DOHH2 (cell line): ENCODE measurements at regions not wholly inside any gene's neighbourhood (a gene's known extent, or its start where the extent isn't known, plus 50 kb on each side); places are given as distances from the start of the nearest gene placed in this dataset.

Experiments used
- H3F3A ChIP-seq: fragments of 200-600 bp; sonication (generic), shearing (Covaris generic); 2 replicates; pipeline ENCODE4 v1.6.0; 2016; ENCODE audit warnings: antibody characterized with exemption, mild to moderate bottlenecking; ENCODE audit not compliant: control insufficient read depth, insufficient read depth
- H3K27ac ChIP-seq: fragments of 200-600 bp; sonication (generic); 2 replicates; pipeline ENCODE4 v1.5.1; 2014; ENCODE audit warnings: low read depth, mild to moderate bottlenecking, low read length, moderate library complexity
- H3K27me3 ChIP-seq: fragments of 200-600 bp; sonication (generic); 2 replicates; pipeline ENCODE4 v1.6.1; 2014; ENCODE audit warnings: mild to moderate bottlenecking, low read length, mixed read lengths; ENCODE audit not compliant: control insufficient read depth
- H3K36me3 ChIP-seq: fragments of 200-600 bp; sonication (generic); 2 replicates; pipeline ENCODE4 v1.6.1; 2014; ENCODE audit warnings: mild to moderate bottlenecking, low read length, moderate library complexity, mixed read lengths; ENCODE audit not compliant: control insufficient read depth
- H3K4me1 ChIP-seq: fragments of 200-600 bp; sonication (generic); 2 replicates; pipeline ENCODE4 v1.6.1; 2014; ENCODE audit warnings: mild to moderate bottlenecking, low read length, mixed read lengths; ENCODE audit not compliant: control insufficient read depth
- H3K4me2 ChIP-seq: fragments of 200-600 bp; sonication (generic); 2 replicates; pipeline ENCODE4 v1.6.0; 2014; ENCODE audit warnings: mild to moderate bottlenecking, low read length, moderate library complexity
- H3K4me3 ChIP-seq: fragments of 200-600 bp; sonication (generic); 2 replicates; pipeline ENCODE4 v1.5.1; 2014; ENCODE audit warnings: mild to moderate bottlenecking, low read length, mixed read lengths
- H3K79me2 ChIP-seq: fragments of 200-600 bp; sonication (generic); 2 replicates; pipeline ENCODE4 v1.6.1; 2014; ENCODE audit warnings: mild to moderate bottlenecking, low read length, mixed read lengths; ENCODE audit not compliant: control insufficient read depth
- H3K9me2 ChIP-seq: fragments of 200-600 bp; sonication (generic); replicated peaks from 2 replicates; pipeline ENCODE4 v1.6.1; 2014; ENCODE audit warnings: mild to moderate bottlenecking, low read length, mixed read lengths; ENCODE audit not compliant: control insufficient read depth
- H3K9me3 ChIP-seq: fragments of 200-600 bp; sonication (generic); 2 replicates; pipeline ENCODE4 v1.6.1; 2014; ENCODE audit warnings: antibody characterized with exemption, low read length, mixed read lengths; ENCODE audit not compliant: control insufficient read depth, insufficient read depth
- H4K20me1 ChIP-seq: fragments of 200-600 bp; sonication (generic); 2 replicates; pipeline ENCODE4 v1.6.0; 2014; ENCODE audit warnings: low read depth, mild to moderate bottlenecking, antibody characterized with exemption, low read length, moderate library complexity; ENCODE audit not compliant: control insufficient read depth, insufficient read depth
- CTCF ChIP-seq: fragments of 200-600 bp; sonication (generic); IDR thresholded peaks from one replicate; pipeline ENCODE4 v1.5.1; 2014; ENCODE audit warnings: antibody characterized with exemption, mild to moderate bottlenecking, low read depth, low read length; ENCODE audit not compliant: poor library complexity, severe bottlenecking
- EZH2phosphoT487 ChIP-seq: fragments of 200-600 bp; sonication (generic); IDR thresholded peaks from 2 replicates; pipeline ENCODE4 v1.6.1; 2017; ENCODE audit warnings: borderline replicate concordance, mild to moderate bottlenecking, antibody characterized with exemption, low read length, moderate library complexity, mixed read lengths

- Histone ChIP-seq H3K79me2 (no peaks in the 10 kb centered on the region), H3K9me2 (no peaks in the 10 kb centered on the region)
- TF ChIP-seq CTCF = no peak
- TF ChIP-seq EZH2phosphoT487 = no peak
Measured at GRCh38 chr12:91384366-91384765, 201.7 kb upstream of the DCN start.

GRCh38 chr12:91383099-91383498, 200.5 kb upstream of the DCN start:
- no peak overlapping the region for H3K4me3 ChIP-seq
- no peak overlapping the region for H3K27ac ChIP-seq
- H3K79me2 ChIP-seq = no peaks in the 10 kb centered on the region
- 0 out of 2 replicates have a peak, but pooled peaks cover 12% of the 10 kb centered on the region for H3K27me3 ChIP-seq
- H3K4me2 ChIP-seq = no peak overlapping the region
- no peaks in the 10 kb centered on the region for H4K20me1 ChIP-seq
- no peaks in the 10 kb centered on the region for H3K9me3 ChIP-seq
- no peaks in the 10 kb centered on the region for H3F3A ChIP-seq
- no peaks in the 10 kb centered on the region for H3K36me3 ChIP-seq
- peaks cover 9% of the 10 kb centered on the region; the same call in 1 of the 2 replicates for H3K4me1 ChIP-seq
- TF ChIP-seq CTCF = no peak
- no peak for TF ChIP-seq EZH2phosphoT487
- no peaks in the 10 kb centered on the region for H3K9me2 ChIP-seq

More at GRCh38 chr12:91384366-91384765, 201.7 kb upstream of the DCN start:
- no peak overlapping the region for H3K4me3 ChIP-seq
- H3K9me3 ChIP-seq = no peaks in the 10 kb centered on the region
- 0 out of 2 replicates have a peak, but pooled peaks cover 5% of the 10 kb centered on the region for H3K27me3 ChIP-seq
- H3K36me3 ChIP-seq = no peaks in the 10 kb centered on the region
- H3K4me2 ChIP-seq = no peak overlapping the region
- H3K4me1 ChIP-seq = peaks cover 9% of the 10 kb centered on the region; the same call in 1 of the 2 replicates
- no peaks in the 10 kb centered on the region for H3F3A ChIP-seq
- no peaks in the 10 kb centered on the region for H4K20me1 ChIP-seq
- no peak overlapping the region for H3K27ac ChIP-seq

GRCh38 chr12:91382081-91382543, 199.5 kb upstream of the DCN start:
- Histone ChIP-seq H3K4me2 (peak overlapping the region; percentile 32), H3K27ac (no peak overlapping the region), H3K79me2 (no peaks in the 10 kb centered on the region), H4K20me1 (no peaks in the 10 kb centered on the region), H3K9me3 (no peaks in the 10 kb centered on the region), H3K27me3 (0 out of 2 replicates have a peak, but pooled peaks cover 7% of the 10 kb centered on the region), H3K4me1 (peaks cover 9% of the 10 kb centered on the region; the same call in 1 of the 2 replicates), H3K4me3 (peak overlapping the region; percentile 27), H3F3A (no peaks in the 10 kb centered on the region), H3K36me3 (no peaks in the 10 kb centered on the region), H3K9me2 (no peaks in the 10 kb centered on the region)
- TF ChIP-seq CTCF = peak; percentile 88
- TF ChIP-seq EZH2phosphoT487 = no peak
